Smooth muscle cell (in vitro differentiated cells): ENCODE measurements at regions not wholly inside any gene's neighbourhood (a gene's known extent, or its start where the extent isn't known, plus 50 kb on each side); places are given as distances from the start of the nearest gene placed in this dataset.
"Not testable (repeated sequence)": the region's sequence is repeated elsewhere in the genome, so short reads cannot be mapped to it uniquely, and the experiment has no call there.

Experiments used
- DNase-seq: peaks from one replicate; lab custom pipeline; 2025; ENCODE audit not compliant: unreplicated experiment; lab: John Stamatoyannopoulos, UW
- H2AFZ ChIP-seq: fragments of 200-600 bp; sonication (generic); 2 replicates; pipeline ENCODE4 v1.6.0; 2016; ENCODE audit warnings: antibody characterized with exemption, low read depth, mild to moderate bottlenecking
- H3F3A ChIP-seq: fragments of 200-600 bp; sonication (generic); 2 replicates; pipeline ENCODE4 v1.6.0; 2017; ENCODE audit warnings: antibody characterized with exemption, low read depth
- H3K27ac ChIP-seq: fragments of 200-600 bp; sonication (generic); 2 replicates; pipeline ENCODE4 v1.5.1; 2016; ENCODE audit warnings: low read depth, mild to moderate bottlenecking
- H3K27me3 ChIP-seq: fragments of 200-600 bp; sonication (generic); 2 replicates; pipeline ENCODE4 v1.6.1; 2016; ENCODE audit warnings: low read depth, mild to moderate bottlenecking
- H3K36me3 ChIP-seq: fragments of 200-600 bp; sonication (generic); 2 replicates; pipeline ENCODE4 v1.5.1; 2016; ENCODE audit warnings: low read depth
- H3K4me1 ChIP-seq: fragments of 200-600 bp; sonication (generic); 2 replicates; pipeline ENCODE4 v1.5.1; 2016; ENCODE audit warnings: low read depth
- H3K4me2 ChIP-seq: fragments of 200-600 bp; sonication (generic); 2 replicates; pipeline ENCODE4 v1.6.0; 2016; ENCODE audit warnings: mild to moderate bottlenecking
- H3K4me3 ChIP-seq: fragments of 200-600 bp; sonication (generic); 2 replicates; pipeline ENCODE4 v1.5.1; 2016; ENCODE audit warnings: mild to moderate bottlenecking
- H3K79me2 ChIP-seq: fragments of 200-600 bp; sonication (generic); 2 replicates; pipeline ENCODE4 v1.6.0; 2016; ENCODE audit warnings: low read depth, mild to moderate bottlenecking
- H3K9ac ChIP-seq: fragments of 200-600 bp; sonication (generic); 2 replicates; pipeline ENCODE4 v1.6.0; 2016; ENCODE audit warnings: low read depth
- H3K9me3 ChIP-seq: fragments of 200-600 bp; sonication (generic); replicated peaks from 2 replicates; pipeline ENCODE4 v1.5.1; 2016; ENCODE audit warnings: low read depth
- H4K20me1 ChIP-seq: fragments of 200-600 bp; sonication (generic); 2 replicates; pipeline ENCODE4 v1.6.0; 2016; ENCODE audit warnings: low read depth
- WGBS: methylation state at CpG from one replicate; pipeline ENCODE4 v1.1.7; 2016; ENCODE audit warnings: low lambda C conversion rate; 5-methylcytosine and 5-hydroxymethylcytosine counted together
- TF ChIP-seq, protein P1 (sequence below): fragments of 200-600 bp; sonication (generic); IDR thresholded peaks from 2 replicates; pipeline ENCODE4 v1.5.1; 2017; ENCODE audit warnings: borderline replicate concordance, mild to moderate bottlenecking, antibody characterized with exemption; ENCODE audit not compliant: insufficient read depth, poor library complexity, severe bottlenecking

DNA sequence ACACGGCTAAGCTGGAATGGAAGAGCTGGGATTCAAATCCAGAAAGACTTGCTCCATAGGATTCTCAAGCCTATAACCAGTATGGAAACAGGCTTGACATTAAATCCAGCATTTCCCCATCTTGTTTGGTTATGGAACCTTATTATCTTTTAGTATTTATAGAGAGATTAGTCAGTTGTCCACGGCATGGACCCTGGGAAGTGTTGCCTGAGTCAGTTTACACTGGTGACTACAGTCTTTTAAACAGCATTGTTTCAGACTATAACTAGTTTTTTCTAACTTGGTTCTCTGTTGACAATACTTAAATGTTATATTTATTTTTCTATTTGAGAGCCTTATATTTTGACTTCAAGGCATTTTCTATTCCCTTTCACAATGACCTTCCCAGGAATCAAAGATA lies 106.7 kb downstream of the SYT15B start:
- WGBS: no CpG with 5 or more reads among the region's 2 CpGs
- H3K36me3 ChIP-seq, H3K4me1 ChIP-seq, H3F3A ChIP-seq, H3K27ac ChIP-seq, H2AFZ ChIP-seq, H3K79me2 ChIP-seq, H3K9ac ChIP-seq, H4K20me1 ChIP-seq, DNase-seq, H3K4me3 ChIP-seq, H3K4me2 ChIP-seq, H3K27me3 ChIP-seq, H3K9me3 ChIP-seq: not testable (repeated sequence)

- H3K27me3 ChIP-seq, H3K79me2 ChIP-seq, H2AFZ ChIP-seq, H3K4me1 ChIP-seq, H3K36me3 ChIP-seq, H3K4me2 ChIP-seq, H3K27ac ChIP-seq, H4K20me1 ChIP-seq, DNase-seq, H3K9ac ChIP-seq, H3K4me3 ChIP-seq, H3K9me3 ChIP-seq, H3F3A ChIP-seq: not testable (repeated sequence)
- WGBS: 75% methylated on average over 4 of the region's 4 CpGs
These were observed 109.2 kb downstream of the SYT15B start for GRCh38 chr10:47654161-47654560.

DNA sequence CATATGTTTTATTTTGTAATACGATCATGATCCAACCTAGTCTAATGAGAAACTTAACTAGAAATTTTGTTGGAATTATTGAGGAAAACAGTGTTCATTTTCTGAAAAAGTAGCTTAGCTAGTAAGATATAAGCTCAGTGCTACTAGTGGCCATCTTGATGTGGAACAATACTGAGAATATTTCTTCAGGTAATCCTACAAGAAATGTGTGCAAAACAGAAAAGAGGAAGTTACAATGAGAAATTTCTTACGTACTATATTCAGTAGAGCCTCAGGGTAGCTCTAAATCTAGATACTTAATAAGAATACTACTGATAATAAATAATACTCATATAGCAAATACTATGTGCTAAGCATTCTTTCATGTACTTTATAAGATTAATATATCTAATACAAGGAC lies 114.8 kb downstream of the SYT15B start:
- H3K4me1 ChIP-seq, DNase-seq, H3K4me2 ChIP-seq, H3K4me3 ChIP-seq, H3K9ac ChIP-seq, H3K79me2 ChIP-seq, H3K9me3 ChIP-seq, H3F3A ChIP-seq, H3K36me3 ChIP-seq, H4K20me1 ChIP-seq, H3K27ac ChIP-seq, H2AFZ ChIP-seq, H3K27me3 ChIP-seq: not testable (repeated sequence)
- WGBS: 92% methylated on average over 1 of the region's 2 CpGs

DNA sequence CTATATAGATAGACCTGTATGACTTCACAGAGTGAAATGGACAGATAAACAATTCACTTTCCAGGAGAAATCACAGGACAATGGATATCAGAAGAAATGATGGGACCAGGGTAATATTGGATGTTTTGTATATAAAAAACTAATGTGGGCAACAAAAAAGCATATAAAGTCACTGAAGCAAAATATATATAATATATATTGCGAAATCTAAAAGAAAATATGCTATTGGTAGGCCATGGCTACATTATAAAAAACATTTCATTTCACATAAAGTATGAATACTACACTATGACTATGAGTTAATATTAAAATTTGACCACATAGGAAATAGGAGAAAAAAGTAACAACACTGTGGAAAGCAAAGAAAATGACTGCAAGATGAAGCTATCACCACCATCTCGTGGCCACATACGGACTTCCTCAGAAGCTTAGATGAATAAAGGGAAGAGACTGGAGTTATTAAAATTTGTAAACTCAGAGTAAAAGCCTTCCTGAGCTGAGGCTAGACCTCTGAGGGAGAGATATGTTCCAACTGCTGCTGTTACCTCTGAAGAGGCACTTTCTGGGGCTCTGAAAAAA lies 115.8 kb downstream of the SYT15B start:
- H3K79me2 ChIP-seq, H3K36me3 ChIP-seq, H4K20me1 ChIP-seq, H3F3A ChIP-seq, H3K4me3 ChIP-seq, H3K4me2 ChIP-seq, H3K4me1 ChIP-seq, H3K9ac ChIP-seq, H2AFZ ChIP-seq, H3K27me3 ChIP-seq, H3K27ac ChIP-seq, H3K9me3 ChIP-seq, DNase-seq: not testable (repeated sequence)
- 81% methylated on average over 3 of the region's 3 CpGs for WGBS

DNA sequence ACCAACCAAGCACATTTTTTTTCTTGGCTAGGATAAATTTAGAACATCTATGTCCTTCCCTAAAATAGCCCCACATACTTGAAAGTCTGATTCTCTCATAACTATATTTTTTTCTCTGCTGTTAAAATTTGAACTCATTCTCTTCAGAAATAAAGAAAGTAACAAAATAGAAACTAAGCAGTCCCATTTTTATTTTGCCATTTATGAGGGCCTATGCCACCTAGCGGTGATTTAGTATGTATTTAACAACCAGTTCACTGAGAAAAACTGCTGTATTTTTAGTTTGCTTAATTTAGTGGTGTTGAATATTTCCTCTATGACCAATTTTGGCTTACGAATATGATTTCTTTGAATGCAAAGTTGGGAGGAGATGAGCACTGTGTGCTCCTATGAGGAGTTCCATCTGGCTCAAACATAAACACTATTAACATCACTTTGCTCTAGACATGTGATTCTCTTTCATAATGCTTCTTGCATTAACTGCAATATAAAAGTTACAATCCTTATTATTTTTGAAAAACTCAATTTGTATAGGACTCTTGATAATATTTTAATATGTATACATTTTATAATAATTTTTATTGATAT lies 116.6 kb downstream of the SYT15B start:
- not testable (repeated sequence) for H4K20me1 ChIP-seq, H3K27me3 ChIP-seq, H3F3A ChIP-seq, H3K4me2 ChIP-seq, H2AFZ ChIP-seq, H3K4me1 ChIP-seq, H3K9me3 ChIP-seq, H3K4me3 ChIP-seq, H3K79me2 ChIP-seq, DNase-seq, H3K27ac ChIP-seq, H3K9ac ChIP-seq, H3K36me3 ChIP-seq
- TF ChIP-seq, protein P1, sequence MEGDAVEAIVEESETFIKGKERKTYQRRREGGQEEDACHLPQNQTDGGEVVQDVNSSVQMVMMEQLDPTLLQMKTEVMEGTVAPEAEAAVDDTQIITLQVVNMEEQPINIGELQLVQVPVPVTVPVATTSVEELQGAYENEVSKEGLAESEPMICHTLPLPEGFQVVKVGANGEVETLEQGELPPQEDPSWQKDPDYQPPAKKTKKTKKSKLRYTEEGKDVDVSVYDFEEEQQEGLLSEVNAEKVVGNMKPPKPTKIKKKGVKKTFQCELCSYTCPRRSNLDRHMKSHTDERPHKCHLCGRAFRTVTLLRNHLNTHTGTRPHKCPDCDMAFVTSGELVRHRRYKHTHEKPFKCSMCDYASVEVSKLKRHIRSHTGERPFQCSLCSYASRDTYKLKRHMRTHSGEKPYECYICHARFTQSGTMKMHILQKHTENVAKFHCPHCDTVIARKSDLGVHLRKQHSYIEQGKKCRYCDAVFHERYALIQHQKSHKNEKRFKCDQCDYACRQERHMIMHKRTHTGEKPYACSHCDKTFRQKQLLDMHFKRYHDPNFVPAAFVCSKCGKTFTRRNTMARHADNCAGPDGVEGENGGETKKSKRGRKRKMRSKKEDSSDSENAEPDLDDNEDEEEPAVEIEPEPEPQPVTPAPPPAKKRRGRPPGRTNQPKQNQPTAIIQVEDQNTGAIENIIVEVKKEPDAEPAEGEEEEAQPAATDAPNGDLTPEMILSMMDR: peak; percentile 43
- WGBS: 13% methylated on average over 2 of the region's 2 CpGs

DNA sequence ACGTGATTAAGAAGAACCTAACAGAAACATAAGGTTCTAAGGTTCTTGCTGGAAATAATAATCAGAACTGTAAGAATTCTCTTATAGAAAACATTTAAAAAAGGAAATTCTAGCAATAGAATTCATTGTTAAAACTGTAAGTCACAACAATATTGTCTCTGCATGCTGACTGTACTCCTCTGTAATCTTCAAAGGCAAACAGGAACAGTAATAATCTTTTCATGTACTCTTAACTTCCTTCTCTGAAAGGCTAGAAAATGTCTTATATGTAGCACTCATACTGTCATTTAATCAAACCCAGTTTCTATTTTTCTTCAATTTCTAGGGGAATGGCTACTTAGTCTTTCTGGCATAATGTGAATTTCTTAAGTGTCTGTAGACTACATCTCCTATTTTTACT lies 103.5 kb upstream of the AGAP9 start:
- not testable (repeated sequence) for H3K4me3 ChIP-seq, H3K79me2 ChIP-seq, H3K9ac ChIP-seq, H4K20me1 ChIP-seq, DNase-seq, H3K27ac ChIP-seq, H3K4me2 ChIP-seq, H3K9me3 ChIP-seq, H3F3A ChIP-seq, H3K36me3 ChIP-seq, H3K4me1 ChIP-seq, H2AFZ ChIP-seq, H3K27me3 ChIP-seq
- 91% methylated on average over 1 of the region's 1 CpG for WGBS

GRCh38 chr10:47622719-47623118 lies 99.3 kb upstream of the AGAP9 start:
- not testable (repeated sequence) for H3K4me1 ChIP-seq, H3K79me2 ChIP-seq, H3K27me3 ChIP-seq, H3F3A ChIP-seq, H2AFZ ChIP-seq, H3K36me3 ChIP-seq, H4K20me1 ChIP-seq, H3K4me2 ChIP-seq, H3K9ac ChIP-seq, H3K4me3 ChIP-seq, H3K27ac ChIP-seq, DNase-seq, H3K9me3 ChIP-seq
- WGBS: no CpG with 5 or more reads among the region's 2 CpGs

GRCh38 chr10:47619300-47620012 lies 96.0 kb upstream of the AGAP9 start:
- not testable (repeated sequence) for H2AFZ ChIP-seq, DNase-seq, H3K27ac ChIP-seq, H3K36me3 ChIP-seq, H3K4me1 ChIP-seq, H3K4me2 ChIP-seq, H3K4me3 ChIP-seq, H3K27me3 ChIP-seq, H4K20me1 ChIP-seq, H3K9ac ChIP-seq, H3F3A ChIP-seq, H3K79me2 ChIP-seq, H3K9me3 ChIP-seq
- WGBS: 60% methylated on average over 2 of the region's 3 CpGs
